ENCODE measurements at regions not wholly inside any gene's neighbourhood (a gene's known extent, or its start where the extent isn't known, plus 50 kb on each side); places are given as distances from the start of the nearest gene placed in this dataset.
"Not testable (repeated sequence)": the region's sequence is repeated elsewhere in the genome, so short reads cannot be mapped to it uniquely, and the experiment has no call there.

GRCh38 chr9:101993771-101994170 is 255.3 kb upstream of the GRIN3A start:
- DNase-seq (ENCODE audit: low read depth), result no peak

- DNase-seq (ENCODE audit: low read depth), result no peak
Measured at GRCh38 chr9:101991926-101992325, 253.5 kb upstream of the GRIN3A start.

GRCh38 chr9:101977614-101978210 is 239.3 kb upstream of the GRIN3A start:
- DNase-seq (ENCODE audit: low read depth), result peak; percentile 1

- DNase-seq (ENCODE audit: low read depth), result no peak
Measured at GRCh38 chr9:101970609-101971008, 232.2 kb upstream of the GRIN3A start.

- no peak for DNase-seq (ENCODE audit: low read depth)
Measured at GRCh38 chr9:101968392-101968791, 229.9 kb upstream of the GRIN3A start.

GRCh38 chr9:101966691-101967090 is 228.2 kb upstream of the GRIN3A start:
- DNase-seq (ENCODE audit: low read depth), result no peak

GRCh38 chr9:101957705-101958104 is 219.3 kb upstream of the GRIN3A start:
- no peak for DNase-seq (ENCODE audit: low read depth)

GRCh38 chr9:101951598-101951997 is 213.2 kb upstream of the GRIN3A start:
- no peak for DNase-seq (ENCODE audit: low read depth)

GRCh38 chr9:101931756-101932155 is 193.3 kb upstream of the GRIN3A start:
- no peak for DNase-seq (ENCODE audit: low read depth)

- DNase-seq (ENCODE audit: low read depth), result no peak
Measured at GRCh38 chr9:101930783-101931182, 192.3 kb upstream of the GRIN3A start.

GRCh38 chr9:101925498-101925897 is 187.1 kb upstream of the GRIN3A start:
- DNase-seq (ENCODE audit: low read depth), result no peak

GRCh38 chr9:101923451-101923850 is 185.0 kb upstream of the GRIN3A start:
- no peak for DNase-seq (ENCODE audit: low read depth)

- DNase-seq (ENCODE audit: low read depth), result not testable (repeated sequence)
Measured at GRCh38 chr9:101916948-101917347, 178.5 kb upstream of the GRIN3A start.

- no peak for DNase-seq (ENCODE audit: low read depth)
Measured at GRCh38 chr9:101915482-101915881, 177.0 kb upstream of the GRIN3A start.

- no peak for DNase-seq (ENCODE audit: low read depth)
Measured at GRCh38 chr9:101912698-101913097, 174.3 kb upstream of the GRIN3A start.

- no peak for DNase-seq (ENCODE audit: low read depth)
Measured at GRCh38 chr9:101907466-101907865, 169.0 kb upstream of the GRIN3A start.

GRCh38 chr9:101904845-101905244 is 166.4 kb upstream of the GRIN3A start:
- DNase-seq (ENCODE audit: low read depth), result no peak

GRCh38 chr9:101902051-101902450 is 163.6 kb upstream of the GRIN3A start:
- no peak for DNase-seq (ENCODE audit: low read depth)

- DNase-seq (ENCODE audit: low read depth), result no peak
Measured at GRCh38 chr9:101897196-101897595, 158.7 kb upstream of the GRIN3A start.

- DNase-seq (ENCODE audit: low read depth), result no peak
Measured at GRCh38 chr9:101893661-101894646, 155.5 kb upstream of the GRIN3A start.

GRCh38 chr9:101881508-101881907 is 143.1 kb upstream of the GRIN3A start:
- DNase-seq (ENCODE audit: low read depth), result no peak

- DNase-seq (ENCODE audit: low read depth), result no peak
Measured at GRCh38 chr9:101880846-101881245, 142.4 kb upstream of the GRIN3A start.

GRCh38 chr9:101878734-101879133 is 140.3 kb upstream of the GRIN3A start:
- DNase-seq (ENCODE audit: low read depth), result no peak

All from LHCN-M2 (cell line).